ENCODE measurements at regions not wholly inside any gene's neighbourhood (a gene's known extent, or its start where the extent isn't known, plus 50 kb on each side); places are given as distances from the start of the nearest gene placed in this dataset.

DNA sequence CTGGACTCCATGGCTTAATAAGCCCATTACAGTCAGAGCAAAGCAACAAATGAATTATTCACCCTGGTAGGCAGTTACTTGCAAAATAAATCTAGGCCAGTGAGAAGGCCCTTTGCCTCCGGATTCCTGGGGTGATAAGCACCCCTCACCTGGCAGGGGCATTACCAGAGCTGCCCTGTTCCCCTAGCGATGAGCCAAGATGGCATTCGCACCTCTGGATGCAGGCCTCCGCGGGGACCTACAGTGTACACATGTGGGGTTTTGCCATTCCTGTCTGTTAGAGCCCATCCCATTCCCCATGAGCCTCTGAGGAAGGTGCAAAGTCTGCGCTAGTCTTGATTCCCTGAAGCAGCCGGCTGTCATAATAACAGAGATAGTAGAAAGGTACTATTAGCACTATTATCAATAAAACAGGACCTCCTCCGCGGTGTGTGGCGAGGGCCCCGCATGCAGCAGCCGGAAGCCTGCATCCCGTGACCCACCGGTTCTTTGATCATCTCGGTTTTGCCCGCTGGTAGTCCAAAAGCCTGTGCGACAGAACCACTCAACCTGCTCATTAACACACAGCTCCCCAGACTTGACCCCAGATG, 344.3 kb downstream of the BRD1 start:
- TF ChIP-seq, protein P1, sequence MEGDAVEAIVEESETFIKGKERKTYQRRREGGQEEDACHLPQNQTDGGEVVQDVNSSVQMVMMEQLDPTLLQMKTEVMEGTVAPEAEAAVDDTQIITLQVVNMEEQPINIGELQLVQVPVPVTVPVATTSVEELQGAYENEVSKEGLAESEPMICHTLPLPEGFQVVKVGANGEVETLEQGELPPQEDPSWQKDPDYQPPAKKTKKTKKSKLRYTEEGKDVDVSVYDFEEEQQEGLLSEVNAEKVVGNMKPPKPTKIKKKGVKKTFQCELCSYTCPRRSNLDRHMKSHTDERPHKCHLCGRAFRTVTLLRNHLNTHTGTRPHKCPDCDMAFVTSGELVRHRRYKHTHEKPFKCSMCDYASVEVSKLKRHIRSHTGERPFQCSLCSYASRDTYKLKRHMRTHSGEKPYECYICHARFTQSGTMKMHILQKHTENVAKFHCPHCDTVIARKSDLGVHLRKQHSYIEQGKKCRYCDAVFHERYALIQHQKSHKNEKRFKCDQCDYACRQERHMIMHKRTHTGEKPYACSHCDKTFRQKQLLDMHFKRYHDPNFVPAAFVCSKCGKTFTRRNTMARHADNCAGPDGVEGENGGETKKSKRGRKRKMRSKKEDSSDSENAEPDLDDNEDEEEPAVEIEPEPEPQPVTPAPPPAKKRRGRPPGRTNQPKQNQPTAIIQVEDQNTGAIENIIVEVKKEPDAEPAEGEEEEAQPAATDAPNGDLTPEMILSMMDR (IDR thresholded peaks at IDR 0.05; ENCODE audit: low read depth, low read length): no peak
- DNase-seq (ENCODE audit: low read depth in 1 of 2, low spot score in 1 of 2): no peak

DNA sequence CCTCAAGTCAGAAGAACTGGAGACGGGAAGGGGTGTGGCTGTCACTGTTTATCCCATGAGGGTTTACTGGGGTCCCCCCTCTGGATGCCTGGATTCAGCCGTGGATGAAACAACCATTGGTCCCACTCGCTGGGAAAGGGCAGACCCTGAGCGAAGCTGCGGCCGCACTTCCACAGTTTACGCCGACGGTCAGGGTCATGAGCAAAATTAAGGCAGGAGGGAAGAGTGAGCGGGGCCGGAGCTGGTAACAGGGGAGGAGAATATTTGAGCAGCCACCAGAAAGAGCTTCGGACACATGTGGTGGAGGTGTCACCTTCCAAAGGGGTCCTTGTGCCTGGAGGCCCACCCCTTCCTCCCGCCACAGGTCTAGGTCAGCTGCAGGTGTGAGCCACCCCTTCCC, 344.9 kb downstream of the BRD1 start:
- Histone ChIP-seq H3K27me3 (no peaks in the 10 kb centered on the region), H3K27ac (no peak overlapping the region), H3K36me3 (no peaks in the 10 kb centered on the region), H3K9me3 (ENCODE audit: low read depth) (no peaks in the 10 kb centered on the region), H3K4me1 (ENCODE audit: low read depth) (no peaks in the 10 kb centered on the region), H3K4me3 (no peak overlapping the region)
- no peak for DNase-seq (ENCODE audit: low read depth in 1 of 2, low spot score in 1 of 2)
- TF ChIP-seq, protein P1 (IDR thresholded peaks at IDR 0.05; ENCODE audit: low read depth, low read length): no peak

More for the DNA sequence above, 344.3 kb downstream of the BRD1 start:
- Histone ChIP-seq H3K27me3 (no peaks in the 10 kb centered on the region), H3K9me3 (ENCODE audit: low read depth) (no peaks in the 10 kb centered on the region), H3K4me1 (ENCODE audit: low read depth) (no peaks in the 10 kb centered on the region), H3K27ac (no peak overlapping the region), H3K36me3 (no peaks in the 10 kb centered on the region), H3K4me3 (no peak overlapping the region)

DNA sequence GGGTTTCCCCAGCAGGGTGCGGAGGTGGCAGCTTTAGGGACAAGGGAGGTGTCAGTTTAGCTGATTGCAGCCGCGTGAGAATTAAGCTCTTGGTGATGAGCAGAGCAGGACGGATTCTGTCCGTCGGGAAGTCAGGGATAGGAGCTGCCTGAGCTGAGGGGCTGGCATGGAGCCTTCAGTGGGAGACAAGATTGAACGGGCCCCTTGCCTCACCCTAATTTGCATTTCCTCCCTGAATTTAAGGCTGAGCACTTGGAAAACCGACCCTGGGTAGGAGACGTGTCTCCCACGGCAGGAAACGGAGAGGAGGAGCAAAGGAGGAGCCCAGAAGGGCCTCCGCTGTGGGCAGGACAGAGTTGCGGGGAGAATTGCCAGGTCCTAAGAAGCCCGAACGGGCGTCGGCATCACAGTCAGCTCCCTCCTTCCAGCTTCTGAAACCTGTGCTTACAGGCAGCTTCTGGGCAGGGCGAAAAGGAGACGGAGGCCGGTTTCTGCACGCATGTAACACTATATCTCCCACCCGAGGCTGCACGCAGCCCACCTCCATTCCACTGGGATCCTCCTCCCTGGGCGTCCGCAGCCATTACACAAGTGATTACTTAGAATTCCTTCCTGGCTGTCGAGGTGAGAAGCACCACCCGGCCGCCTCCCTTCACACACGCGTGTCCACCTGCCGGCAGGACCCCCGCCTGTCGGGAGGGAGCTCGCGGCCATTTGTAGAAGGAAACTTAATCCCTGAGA, 345.8 kb downstream of the BRD1 start:
- TF ChIP-seq, protein P1 (IDR thresholded peaks at IDR 0.05; ENCODE audit: low read depth, low read length): no peak
- Histone ChIP-seq H3K27ac (no peak overlapping the region), H3K36me3 (no peaks in the 10 kb centered on the region), H3K4me1 (ENCODE audit: low read depth) (no peaks in the 10 kb centered on the region), H3K4me3 (no peak overlapping the region), H3K27me3 (no peaks in the 10 kb centered on the region), H3K9me3 (ENCODE audit: low read depth) (no peaks in the 10 kb centered on the region)
- no peak for DNase-seq (ENCODE audit: low read depth in 1 of 2, low spot score in 1 of 2)

DNA sequence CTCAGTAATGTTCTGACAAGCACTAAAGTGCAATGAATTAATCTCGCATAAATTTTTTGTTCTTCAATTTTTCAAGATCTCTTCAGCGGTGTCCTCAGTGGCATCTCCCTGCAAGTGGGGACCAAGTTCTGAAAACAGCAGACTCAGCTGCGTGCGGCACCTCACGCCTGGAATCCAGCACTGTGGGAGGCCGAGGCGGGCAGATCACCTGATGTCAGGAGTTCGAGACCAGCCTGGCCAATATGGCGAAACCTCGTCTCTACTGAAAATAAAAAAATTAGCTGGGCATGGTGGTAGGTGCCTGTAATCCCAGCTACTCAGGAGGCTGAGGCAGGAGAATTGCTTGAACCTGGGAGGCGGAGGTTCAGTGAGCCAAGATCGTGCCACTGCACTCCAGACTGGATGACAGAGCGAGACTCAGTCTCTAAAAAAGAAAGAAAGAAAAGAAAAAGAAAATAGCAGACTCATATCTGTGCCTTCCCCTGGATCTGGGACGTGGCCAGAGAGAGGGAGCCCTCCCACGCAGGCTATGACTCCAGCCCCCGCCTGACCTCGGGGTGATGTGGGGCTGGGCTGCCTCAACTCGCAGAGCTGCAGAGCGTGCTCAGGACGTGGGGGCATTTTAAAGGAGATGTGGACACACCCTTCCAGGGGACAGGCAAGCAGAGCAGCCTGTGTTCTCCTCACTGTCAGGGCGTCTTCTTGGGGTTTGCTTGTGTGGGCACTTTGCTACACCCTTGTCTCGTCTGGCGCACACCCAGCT, 346.6 kb downstream of the BRD1 start:
- Histone ChIP-seq H3K9me3 (ENCODE audit: low read depth) (no peaks in the 10 kb centered on the region), H3K27ac (no peak overlapping the region), H3K36me3 (no peaks in the 10 kb centered on the region), H3K4me3 (no peak overlapping the region), H3K27me3 (no peaks in the 10 kb centered on the region), H3K4me1 (ENCODE audit: low read depth) (no peaks in the 10 kb centered on the region)
- DNase-seq (ENCODE audit: low read depth in 1 of 2, low spot score in 1 of 2): no peak
- TF ChIP-seq, protein P1 (IDR thresholded peaks at IDR 0.05; ENCODE audit: low read depth, low read length): no peak

DNA sequence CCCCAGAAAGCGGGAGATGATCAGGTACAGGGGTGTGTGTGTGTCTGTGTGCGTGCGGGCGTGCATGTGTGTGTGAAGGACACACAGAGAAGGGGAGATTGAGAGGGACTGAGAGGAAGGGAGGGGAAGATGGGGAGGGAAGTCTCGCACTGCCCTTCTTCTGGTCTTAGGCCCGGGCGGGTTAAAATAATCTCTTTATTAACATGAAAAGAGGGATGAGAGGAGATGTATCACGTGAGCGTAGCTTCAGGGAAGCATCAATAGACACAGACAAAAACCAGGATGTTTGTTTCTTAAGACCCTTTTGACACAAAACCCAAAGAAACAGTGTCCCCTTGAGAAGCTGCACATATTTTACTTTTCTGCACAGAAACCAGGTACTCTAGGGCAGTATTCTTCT, 347.3 kb downstream of the BRD1 start:
- no peaks in the 10 kb centered on the region for H3K27me3 ChIP-seq
- H3K9me3 ChIP-seq (ENCODE audit: low read depth): no peaks in the 10 kb centered on the region
- TF ChIP-seq, protein P1 (IDR thresholded peaks at IDR 0.05; ENCODE audit: low read depth, low read length): no peak
- no peak overlapping the region for H3K27ac ChIP-seq
- no peak for DNase-seq (ENCODE audit: low read depth in 1 of 2, low spot score in 1 of 2)
- H3K4me3 ChIP-seq: no peak overlapping the region
- H3K36me3 ChIP-seq: no peaks in the 10 kb centered on the region
- no peaks in the 10 kb centered on the region for H3K4me1 ChIP-seq (ENCODE audit: low read depth)
